ENCODE measurements at regions not wholly inside any gene's neighbourhood (a gene's known extent, or its start where the extent isn't known, plus 50 kb on each side); places are given as distances from the start of the nearest gene placed in this dataset.

GRCh38 chr7:27349621-27350020, 107.0 kb downstream of the EVX1 start:
- POLR2A ChIA-PET, result no interaction called here
- 17% methylated on average over 2 of the region's 2 CpGs for WGBS (ENCODE audit: low lambda C conversion rate)

More at GRCh38 chr7:27349621-27350020, 107.0 kb downstream of the EVX1 start:
- no peak overlapping the region for H3K27ac ChIP-seq (ENCODE audit: low read depth in 2 of 2, low read length in 1 of 2)
- peaks cover 68% of the 10 kb centered on the region for H3K27me3 ChIP-seq (ENCODE audit: insufficient read depth)
- H3K4me1 ChIP-seq (ENCODE audit: control insufficient read depth in 1 of 2, insufficient read depth in 2 of 2, low read depth in 1 of 2, low read length in 1 of 2), result no peaks in the 10 kb centered on the region; a peak in 1 of 4 replicates
- no peak for DNase-seq
- H3K4me3 ChIP-seq (ENCODE audit: low read depth in 2 of 2, low read length in 1 of 2), result no peak overlapping the region
- no peaks in the 10 kb centered on the region for H3K36me3 ChIP-seq (replicated peaks in 1 of 2; ENCODE audit: control insufficient read depth in 1 of 2, insufficient read depth in 2 of 2, low read length in 1 of 2)
- no peaks in the 10 kb centered on the region for H3F3A ChIP-seq (replicated peaks; ENCODE audit: insufficient read depth)
- H3K9me3 ChIP-seq, result no peaks in the 10 kb centered on the region
- H4K20me1 ChIP-seq (ENCODE audit: insufficient read depth), result no peaks in the 10 kb centered on the region
- CTCF ChIA-PET, result no interaction called here
- no peak overlapping the region for H3K4me2 ChIP-seq
- H3K9me2 ChIP-seq, result no peaks in the 10 kb centered on the region
- TF ChIP-seq RXRA (IDR thresholded peaks at IDR 0.05; ENCODE audit: borderline replicate concordance, low read depth), result no peak
- no peak for TF ChIP-seq RAD21 (IDR thresholded peaks at IDR 0.05; ENCODE audit: low read length)
- no peak for TF ChIP-seq FOXJ3 (CRISPR knock-in tag; IDR thresholded peaks at IDR 0.05)
- TF ChIP-seq CTCF (IDR thresholded peaks at IDR 0.05), result no peak
- no peak for TF ChIP-seq PBX3 (IDR thresholded peaks at IDR 0.05)
- TF ChIP-seq YY1 (IDR thresholded peaks at IDR 0.05; ENCODE audit: low read depth), result no peak
- no peak for TF ChIP-seq ZBTB33 (IDR thresholded peaks at IDR 0.05; ENCODE audit: borderline replicate concordance, low read depth)
- TF ChIP-seq TAF1 (IDR thresholded peaks at IDR 0.05; ENCODE audit: borderline replicate concordance, low read depth, low read length), result no peak
- TF ChIP-seq MAX (IDR thresholded peaks at IDR 0.05; ENCODE audit: low read depth), result no peak
- no peak for TF ChIP-seq FOSL2 (IDR thresholded peaks at IDR 0.05; ENCODE audit: borderline replicate concordance, low read depth)
- no peak for TF ChIP-seq RCOR1 (IDR thresholded peaks at IDR 0.05; ENCODE audit: low read length)
- no peak for TF ChIP-seq CHD2 (IDR thresholded peaks at IDR 0.05; ENCODE audit: low read length, partially characterized antibody)
- TF ChIP-seq MXI1 (IDR thresholded peaks at IDR 0.05; ENCODE audit: low read depth, low read length), result no peak
- no peak for TF ChIP-seq USF2 (IDR thresholded peaks at IDR 0.05; ENCODE audit: borderline replicate concordance, low read depth, low read length)
- TF ChIP-seq IRF3 (IDR thresholded peaks at IDR 0.05; ENCODE audit: low read depth, low read length), result no peak
- TF ChIP-seq FOXM1 (IDR thresholded peaks at IDR 0.05; ENCODE audit: low read depth), result no peak
- no peaks in the 10 kb centered on the region for H3K79me2 ChIP-seq (ENCODE audit: insufficient read depth)
- no peak overlapping the region for H2AFZ ChIP-seq (ENCODE audit: low read depth)
- no peak overlapping the region for H3K9ac ChIP-seq

Data from SK-N-SH (cell line).